KG1 (cell line): ENCODE measurements at regions not wholly inside any gene's neighbourhood (a gene's known extent, or its start where the extent isn't known, plus 50 kb on each side); places are given as distances from the start of the nearest gene placed in this dataset.

ENCODE experiments used
- DNase-seq: peaks from one replicate; lab custom pipeline; 2025; lab: John Stamatoyannopoulos, UW

- DNase-seq = no peak
Observed at GRCh38 chr17:77394540-77395295, 253.9 kb downstream of the SEC14L1 start.

DNA sequence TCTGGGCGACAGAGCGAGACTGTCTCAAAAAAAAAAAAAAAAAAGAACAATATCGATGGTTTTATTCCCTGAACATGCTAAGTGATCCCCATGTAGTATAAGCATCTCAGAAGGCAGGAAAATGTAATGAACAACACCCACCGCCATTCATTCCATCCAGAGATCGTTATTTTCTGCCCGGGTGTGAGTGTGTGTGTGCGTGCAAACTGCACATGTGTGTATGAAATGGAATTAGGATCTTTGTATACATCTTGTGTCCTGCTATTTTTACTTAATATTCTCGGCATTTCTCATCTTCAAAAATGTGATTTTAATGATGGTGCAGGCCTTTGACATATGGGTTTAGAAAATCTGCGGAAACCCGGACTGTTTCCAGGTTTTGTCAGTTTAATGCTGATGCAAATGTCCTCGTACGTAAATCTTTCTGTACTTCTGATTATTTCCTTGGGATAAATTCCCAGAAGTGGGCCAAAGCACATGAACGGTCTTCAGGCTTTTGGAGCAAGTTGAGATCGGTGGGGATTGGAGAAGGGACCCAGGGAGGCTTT, 254.8 kb downstream of the SEC14L1 start:
- DNase-seq = no peak

GRCh38 chr17:77396610-77397009, 255.8 kb downstream of the SEC14L1 start:
- DNase-seq = no peak

DNA sequence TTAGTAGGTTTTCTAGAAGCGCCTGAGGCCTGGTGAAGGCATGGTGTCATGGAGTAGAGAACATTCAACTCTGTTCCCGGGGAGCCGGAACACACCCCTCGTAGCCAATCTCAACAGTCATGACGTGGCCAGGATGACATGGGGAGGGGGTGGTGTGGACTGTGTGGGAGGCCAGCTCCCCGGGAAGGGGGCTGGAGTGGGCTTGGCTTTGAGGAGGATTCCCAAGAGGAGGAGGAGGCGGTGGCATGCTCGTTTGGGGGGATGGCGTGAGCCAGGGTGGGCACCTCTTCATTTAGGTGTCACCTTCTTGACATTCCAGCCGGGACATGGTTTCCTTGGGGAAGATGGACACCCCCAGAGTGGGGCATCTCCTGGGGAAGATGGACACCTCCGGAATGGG, 257.5 kb downstream of the SEC14L1 start:
- no peak for DNase-seq

DNA sequence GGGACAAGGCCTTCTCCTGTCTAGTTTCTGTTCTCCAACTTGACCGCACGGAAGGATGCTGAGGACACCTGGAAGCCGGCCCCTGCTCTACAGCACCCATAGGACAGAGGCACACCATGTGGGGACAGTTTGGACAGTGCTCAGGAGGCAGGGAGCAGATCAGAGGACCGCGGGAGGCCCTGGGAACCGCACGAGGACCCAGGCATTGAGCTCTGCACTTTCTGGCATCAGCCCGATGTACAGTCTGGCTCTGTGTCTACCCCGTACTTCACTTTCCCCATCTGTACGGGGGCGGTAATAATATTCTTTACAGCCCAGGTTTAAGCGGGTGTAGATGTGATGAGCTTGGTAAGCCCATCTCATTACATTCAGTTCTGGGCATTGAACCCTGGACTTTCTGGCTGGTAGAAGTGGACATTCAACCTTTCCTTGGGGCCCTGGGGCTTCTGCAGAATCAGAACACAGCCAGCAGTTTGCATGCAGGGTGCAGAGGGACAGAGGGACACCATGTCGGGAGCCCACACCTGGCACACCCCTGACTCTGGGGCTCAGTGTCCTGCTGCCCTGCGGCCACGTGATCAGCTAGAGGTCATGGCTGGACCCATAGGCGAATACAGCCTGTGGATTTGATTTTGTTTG, 258.7 kb downstream of the SEC14L1 start:
- no peak for DNase-seq

DNA sequence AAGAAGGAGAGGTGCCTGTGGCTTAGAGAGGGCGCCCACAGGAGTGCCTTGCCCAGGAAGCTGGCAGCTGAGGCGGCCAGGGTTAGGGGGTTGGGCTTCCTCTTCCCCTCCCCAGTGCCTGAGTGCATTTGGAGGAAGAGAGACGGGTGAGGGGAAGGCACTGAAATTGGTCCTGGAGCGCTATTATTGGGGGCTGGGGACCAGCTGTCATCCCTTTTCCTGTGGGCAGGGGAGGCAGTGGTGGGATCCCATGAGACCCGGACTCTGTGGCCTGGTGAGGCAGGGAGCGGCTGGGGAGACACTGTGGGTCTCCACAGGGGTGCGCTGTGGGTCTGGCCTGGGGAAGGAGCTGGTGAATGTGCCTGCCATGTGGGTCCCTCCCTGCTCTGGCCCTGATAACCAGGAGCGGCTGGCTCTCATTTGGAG, 259.7 kb downstream of the SEC14L1 start:
- DNase-seq = peak; percentile 64

DNA sequence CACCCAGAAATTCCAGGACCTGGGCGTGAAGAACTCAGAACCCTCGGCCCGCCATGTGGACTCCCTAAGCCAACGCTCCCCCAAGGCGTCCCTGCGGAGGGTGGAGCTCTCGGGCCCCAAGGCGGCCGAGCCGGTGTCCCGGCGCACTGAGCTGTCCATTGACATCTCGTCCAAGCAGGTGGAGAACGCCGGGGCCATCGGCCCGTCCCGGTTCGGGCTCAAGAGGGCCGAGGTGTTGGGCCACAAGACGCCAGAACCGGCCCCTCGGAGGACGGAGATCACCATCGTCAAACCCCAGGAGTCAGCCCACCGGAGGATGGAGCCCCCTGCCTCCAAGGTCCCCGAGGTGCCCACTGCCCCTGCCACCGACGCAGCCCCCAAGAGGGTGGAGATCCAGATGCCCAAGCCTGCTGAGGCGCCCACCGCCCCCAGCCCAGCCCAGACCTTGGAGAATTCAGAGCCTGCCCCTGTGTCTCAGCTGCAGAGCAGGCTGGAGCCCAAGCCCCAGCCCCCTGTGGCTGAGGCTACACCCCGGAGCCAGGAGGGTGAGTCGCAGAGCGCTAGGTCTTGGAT, 261.5 kb downstream of the SEC14L1 start:
- no peak for DNase-seq

DNA sequence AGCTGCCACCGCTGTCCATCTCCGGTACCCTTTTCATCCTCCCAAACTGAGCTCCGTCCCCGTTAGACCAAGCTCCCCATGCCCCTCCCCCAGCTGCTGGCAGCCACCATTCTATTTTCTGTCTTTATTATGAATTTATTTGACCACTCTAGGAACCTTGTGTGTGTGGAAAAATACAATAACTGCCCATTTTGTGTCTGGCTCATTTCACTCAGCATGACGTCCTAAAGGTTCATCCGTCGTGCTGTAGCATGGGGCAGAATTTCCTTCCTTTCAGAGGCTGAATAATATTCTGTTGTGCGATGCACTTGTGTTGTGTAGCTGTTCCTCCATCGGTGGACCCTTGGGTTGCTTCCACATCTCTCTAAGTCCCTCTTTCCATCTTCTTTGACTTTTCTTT, 263.1 kb downstream of the SEC14L1 start:
- DNase-seq = no peak

DNA sequence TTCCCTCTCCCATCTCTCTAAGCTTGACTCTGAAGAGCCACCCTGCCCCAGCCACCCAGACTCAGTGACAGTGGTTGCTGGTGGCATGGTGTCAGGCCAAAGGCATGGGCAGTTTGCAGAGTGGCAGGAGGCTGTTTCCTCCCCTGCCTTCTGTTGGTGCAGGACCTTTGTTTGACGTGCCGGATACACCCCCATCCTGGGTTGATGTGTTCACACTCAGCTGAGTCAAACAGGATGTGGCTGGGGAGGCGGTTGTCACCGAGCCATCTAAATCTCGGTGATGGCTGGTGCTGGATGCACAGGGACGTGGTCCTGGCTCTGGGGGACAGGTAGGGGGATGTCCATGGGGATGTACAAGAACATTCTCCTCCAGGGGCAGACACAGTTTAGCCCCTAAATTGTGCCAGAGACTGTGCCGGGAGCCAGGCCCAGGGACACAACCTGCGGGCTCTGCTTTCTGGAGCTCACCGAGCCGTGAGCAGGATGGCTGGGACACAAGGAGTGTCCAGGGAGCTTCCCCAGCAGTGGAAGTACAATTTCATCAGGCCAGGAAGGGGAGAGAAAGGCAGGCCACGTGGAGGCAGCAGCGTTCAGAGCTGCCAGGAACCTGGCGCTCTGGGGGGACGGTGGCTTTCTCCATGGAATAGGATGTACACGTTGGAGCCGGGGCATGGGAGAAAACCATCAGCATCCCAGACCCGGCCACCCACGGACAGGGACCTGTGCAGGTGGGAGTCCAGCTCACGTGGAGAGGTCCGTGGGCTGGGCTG, 264.2 kb downstream of the SEC14L1 start:
- no peak for DNase-seq

DNA sequence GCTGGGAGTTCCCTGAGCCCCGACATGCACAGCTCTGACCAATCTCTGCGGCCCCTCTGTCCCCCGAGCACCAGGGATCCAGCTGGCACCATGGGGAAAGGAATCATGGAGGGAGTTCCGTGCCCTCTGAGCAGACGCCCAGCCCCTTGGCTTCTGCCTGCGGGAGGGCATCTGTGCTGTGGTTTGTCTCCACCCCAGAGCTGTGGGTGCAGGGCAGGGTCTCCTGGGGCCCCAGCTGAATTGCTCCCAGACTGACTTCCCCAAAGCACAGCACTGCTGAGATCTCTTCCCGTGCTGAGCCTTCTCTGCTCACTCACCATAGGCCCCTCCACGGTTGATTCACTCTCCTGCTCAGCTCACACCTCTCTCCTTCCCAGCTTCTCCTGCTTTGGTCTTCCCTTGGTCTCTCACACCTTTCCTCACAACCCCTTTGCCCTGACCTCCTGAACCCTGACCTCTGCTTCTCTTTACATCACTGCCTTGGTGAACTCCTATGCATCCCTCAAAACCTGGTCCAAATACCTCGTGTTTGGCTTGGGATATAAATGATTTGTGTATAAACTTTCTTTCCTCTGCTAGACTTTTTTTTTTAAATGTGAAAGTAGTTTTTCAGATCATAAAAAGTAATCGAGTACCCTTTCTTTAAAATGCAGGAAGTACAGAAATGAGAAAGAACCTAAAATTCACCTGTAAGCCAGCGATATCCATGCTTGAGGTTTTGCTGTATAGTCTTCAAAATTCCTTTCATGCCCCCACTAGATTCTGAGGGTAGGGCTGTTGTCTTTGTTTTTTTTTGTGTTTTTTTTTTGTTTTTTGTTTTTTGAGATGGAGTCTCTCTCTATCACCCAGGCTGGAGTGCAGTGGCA, 265.3 kb downstream of the SEC14L1 start:
- DNase-seq = no peak

DNA sequence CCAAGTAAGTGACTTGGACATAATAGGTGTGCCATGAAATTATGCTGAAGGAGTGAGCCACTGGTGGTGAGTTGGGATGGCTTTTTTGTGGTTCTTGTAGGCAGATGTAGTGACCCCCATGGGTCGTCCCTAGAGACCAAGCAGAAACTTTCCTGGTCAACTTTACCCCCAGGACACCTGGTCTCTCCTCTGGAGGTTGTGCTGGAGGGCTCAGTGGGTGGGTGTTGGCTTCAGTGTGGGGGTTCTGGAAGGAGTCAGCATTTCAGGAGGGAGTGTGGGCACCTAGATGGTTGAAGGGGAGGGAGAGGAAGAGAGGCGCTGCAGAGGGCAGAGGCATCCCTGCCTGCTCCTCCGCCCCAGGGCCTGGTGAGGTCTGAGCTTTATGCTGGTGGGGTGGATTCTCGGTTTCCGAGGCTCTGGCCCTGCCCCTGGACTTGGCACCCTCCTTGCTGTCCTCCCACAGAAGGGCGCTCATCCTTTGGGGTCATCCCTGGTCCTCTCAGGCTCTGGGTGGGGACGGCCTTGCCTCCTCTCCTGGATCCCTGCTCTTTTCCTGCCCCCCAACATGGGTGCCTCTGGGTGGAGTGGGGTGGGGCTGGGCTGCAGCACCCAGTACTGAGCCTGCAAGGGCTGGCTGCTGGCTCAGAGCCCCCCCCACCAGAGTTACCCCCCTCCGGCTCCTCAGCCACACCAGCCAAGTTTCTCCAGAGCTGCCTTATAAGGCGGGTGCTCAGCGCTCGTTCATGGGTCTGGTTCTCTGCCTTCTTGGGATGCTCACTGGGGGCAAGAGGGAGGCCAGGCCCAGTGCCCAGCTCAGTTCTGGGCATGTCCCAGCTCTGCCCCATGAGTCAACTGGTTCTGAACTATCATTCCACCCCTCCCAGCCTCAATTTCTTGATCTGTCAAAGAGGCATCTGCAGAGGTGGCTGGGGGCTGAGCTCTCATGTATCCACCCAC, 266.8 kb downstream of the SEC14L1 start:
- no peak for DNase-seq

DNA sequence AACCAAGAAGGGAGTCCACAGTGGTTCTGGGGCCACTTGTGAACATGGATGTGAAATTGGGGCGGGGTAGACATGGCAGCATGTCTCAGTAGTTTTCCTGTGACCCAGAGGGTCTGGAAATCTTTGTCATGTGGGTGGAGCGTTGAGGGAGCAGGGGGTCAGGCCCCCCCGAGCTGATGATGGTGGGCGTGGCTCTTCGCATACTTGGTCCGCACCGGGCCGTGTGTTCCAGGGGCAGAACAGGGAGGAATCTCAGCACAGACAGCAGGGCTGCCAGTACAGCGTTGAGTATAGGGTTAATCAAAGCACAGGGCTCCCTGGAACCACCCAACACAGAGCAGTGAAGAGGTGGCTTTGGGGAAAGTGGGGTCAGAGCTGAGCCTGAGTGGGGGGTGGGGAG, 267.5 kb downstream of the SEC14L1 start:
- DNase-seq = no peak

DNA sequence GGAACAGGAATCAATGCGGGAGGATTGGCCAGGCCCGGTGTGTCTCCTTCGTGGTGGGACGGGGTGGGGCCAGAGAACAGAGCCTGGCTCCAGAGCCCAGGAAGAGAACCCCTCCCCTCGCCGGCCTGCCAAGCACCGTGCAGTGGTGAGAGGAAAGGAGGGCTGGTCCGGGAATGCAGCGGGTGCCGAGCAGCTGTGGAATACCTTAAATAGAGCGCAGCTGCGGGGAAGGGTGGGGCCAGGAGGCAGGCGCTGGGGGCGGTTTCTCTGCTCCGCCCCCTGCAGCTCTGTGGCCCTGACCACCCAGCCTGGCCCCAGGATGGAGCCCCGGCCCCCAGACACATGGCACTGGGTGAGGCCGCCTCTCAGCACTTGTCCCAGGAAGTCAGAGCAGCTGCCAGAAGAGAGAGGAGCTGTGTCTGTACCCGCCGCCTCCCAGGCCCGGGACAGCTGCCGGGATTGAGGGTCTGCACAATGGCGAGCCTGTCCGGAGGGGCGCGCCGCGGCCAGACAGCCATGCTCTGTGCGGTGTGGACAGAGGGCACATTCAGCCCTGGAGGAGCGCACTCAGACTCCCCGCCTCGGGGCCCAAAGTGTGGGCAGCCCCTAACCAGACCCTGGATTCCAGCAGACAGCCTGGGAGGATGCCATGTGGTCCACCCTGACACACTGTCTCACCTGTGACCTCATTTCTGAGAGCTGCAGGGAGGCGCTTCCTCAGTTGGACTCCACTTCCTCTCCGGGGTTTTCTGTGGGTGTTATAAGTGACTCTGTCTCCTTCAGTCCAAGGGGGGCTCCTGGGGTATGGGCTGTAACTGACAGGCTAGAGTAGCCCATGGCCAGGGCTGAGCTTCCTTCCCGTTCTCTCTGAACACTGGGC, 268.8 kb downstream of the SEC14L1 start:
- DNase-seq = peak; percentile 24

GRCh38 chr17:77410470-77410869, 269.7 kb downstream of the SEC14L1 start:
- DNase-seq = no peak

GRCh38 chr17:77414811-77415400, 274.1 kb downstream of the SEC14L1 start:
- no peak for DNase-seq

GRCh38 chr17:77416105-77416713, 275.4 kb downstream of the SEC14L1 start:
- DNase-seq = no peak

DNA sequence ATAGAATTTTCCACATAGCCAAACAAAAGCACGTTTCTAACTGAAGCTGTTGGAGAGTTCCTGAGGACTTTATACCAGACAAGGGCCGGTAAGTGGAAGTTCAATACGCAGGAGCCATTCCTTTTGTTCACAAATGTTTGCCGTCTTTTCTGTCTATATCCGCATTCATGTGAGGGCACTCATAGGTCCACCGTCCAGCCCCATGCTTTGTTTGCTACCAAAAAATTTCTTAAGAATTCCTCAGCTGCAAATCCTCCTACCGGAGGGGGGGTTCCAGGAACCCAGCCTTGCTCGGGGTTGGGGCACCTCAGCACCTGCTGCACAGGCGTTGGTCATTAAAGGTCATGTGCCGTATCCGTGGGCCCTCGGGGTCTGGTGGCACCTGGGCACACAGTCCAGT, 276.8 kb downstream of the SEC14L1 start:
- no peak for DNase-seq

- no peak for DNase-seq
Observed at GRCh38 chr17:77418609-77419008, 277.8 kb downstream of the SEC14L1 start.
